ENCODE measurements at regions not wholly inside any gene's neighbourhood (a gene's known extent, or its start where the extent isn't known, plus 50 kb on each side); places are given as distances from the start of the nearest gene placed in this dataset.

- TF ChIP-seq, protein P1, sequence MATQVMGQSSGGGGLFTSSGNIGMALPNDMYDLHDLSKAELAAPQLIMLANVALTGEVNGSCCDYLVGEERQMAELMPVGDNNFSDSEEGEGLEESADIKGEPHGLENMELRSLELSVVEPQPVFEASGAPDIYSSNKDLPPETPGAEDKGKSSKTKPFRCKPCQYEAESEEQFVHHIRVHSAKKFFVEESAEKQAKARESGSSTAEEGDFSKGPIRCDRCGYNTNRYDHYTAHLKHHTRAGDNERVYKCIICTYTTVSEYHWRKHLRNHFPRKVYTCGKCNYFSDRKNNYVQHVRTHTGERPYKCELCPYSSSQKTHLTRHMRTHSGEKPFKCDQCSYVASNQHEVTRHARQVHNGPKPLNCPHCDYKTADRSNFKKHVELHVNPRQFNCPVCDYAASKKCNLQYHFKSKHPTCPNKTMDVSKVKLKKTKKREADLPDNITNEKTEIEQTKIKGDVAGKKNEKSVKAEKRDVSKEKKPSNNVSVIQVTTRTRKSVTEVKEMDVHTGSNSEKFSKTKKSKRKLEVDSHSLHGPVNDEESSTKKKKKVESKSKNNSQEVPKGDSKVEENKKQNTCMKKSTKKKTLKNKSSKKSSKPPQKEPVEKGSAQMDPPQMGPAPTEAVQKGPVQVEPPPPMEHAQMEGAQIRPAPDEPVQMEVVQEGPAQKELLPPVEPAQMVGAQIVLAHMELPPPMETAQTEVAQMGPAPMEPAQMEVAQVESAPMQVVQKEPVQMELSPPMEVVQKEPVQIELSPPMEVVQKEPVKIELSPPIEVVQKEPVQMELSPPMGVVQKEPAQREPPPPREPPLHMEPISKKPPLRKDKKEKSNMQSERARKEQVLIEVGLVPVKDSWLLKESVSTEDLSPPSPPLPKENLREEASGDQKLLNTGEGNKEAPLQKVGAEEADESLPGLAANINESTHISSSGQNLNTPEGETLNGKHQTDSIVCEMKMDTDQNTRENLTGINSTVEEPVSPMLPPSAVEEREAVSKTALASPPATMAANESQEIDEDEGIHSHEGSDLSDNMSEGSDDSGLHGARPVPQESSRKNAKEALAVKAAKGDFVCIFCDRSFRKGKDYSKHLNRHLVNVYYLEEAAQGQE (IDR thresholded peaks at IDR 0.05; ENCODE audit: insufficient read depth in 1 of 2, low read depth in 2 of 2, low read length in 1 of 2) = no peak
- TF ChIP-seq POLR2AphosphoS5 (IDR thresholded peaks at IDR 0.05; ENCODE audit: low read depth, low read length) = no peak
- TF ChIP-seq, protein P2, sequence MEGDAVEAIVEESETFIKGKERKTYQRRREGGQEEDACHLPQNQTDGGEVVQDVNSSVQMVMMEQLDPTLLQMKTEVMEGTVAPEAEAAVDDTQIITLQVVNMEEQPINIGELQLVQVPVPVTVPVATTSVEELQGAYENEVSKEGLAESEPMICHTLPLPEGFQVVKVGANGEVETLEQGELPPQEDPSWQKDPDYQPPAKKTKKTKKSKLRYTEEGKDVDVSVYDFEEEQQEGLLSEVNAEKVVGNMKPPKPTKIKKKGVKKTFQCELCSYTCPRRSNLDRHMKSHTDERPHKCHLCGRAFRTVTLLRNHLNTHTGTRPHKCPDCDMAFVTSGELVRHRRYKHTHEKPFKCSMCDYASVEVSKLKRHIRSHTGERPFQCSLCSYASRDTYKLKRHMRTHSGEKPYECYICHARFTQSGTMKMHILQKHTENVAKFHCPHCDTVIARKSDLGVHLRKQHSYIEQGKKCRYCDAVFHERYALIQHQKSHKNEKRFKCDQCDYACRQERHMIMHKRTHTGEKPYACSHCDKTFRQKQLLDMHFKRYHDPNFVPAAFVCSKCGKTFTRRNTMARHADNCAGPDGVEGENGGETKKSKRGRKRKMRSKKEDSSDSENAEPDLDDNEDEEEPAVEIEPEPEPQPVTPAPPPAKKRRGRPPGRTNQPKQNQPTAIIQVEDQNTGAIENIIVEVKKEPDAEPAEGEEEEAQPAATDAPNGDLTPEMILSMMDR (IDR thresholded peaks at IDR 0.05) = no peak
- no peak for TF ChIP-seq SIN3A (IDR thresholded peaks at IDR 0.05; ENCODE audit: borderline replicate concordance, insufficient read depth, low read depth, low read length)
- TF ChIP-seq TCF7L2 (IDR thresholded peaks at IDR 0.05; ENCODE audit: low read depth, low read length) = no peak
Measured at GRCh38 chr4:53924333-53925049, 139.9 kb downstream of the CHIC2 start.

Measured in Panc1 (cell line).